ENCODE measurements at regions not wholly inside any gene's neighbourhood (a gene's known extent, or its start where the extent isn't known, plus 50 kb on each side); places are given as distances from the start of the nearest gene placed in this dataset.

DNA sequence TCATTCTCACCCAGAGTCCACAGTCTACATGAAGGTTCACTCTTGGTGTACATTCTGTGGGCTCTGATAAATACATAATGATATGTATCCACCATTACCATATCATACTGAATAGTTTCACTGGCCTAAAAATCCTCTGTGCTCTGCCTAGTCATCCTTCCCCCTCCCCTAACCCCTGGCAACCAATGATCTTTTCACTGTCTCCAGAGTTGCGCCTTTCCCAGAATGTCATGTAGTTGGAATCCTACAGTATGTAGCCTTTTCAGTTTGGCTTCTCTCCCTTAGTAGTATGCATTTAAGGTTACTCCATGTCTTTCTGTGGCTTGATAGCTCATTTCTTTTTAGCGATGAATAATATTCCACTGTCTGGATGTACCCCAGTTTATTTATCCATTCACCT is 101.3 kb downstream of the NOG start:
- peak overlapping the region; percentile 72; the same call in 1 of the 2 replicates for H3K23ac ChIP-seq (ENCODE audit: low read depth, low read length)
- H3K56ac ChIP-seq (ENCODE audit: extremely low read depth, insufficient read depth, low read length): no peak overlapping the region
- intact Hi-C loops (cut with micrococcal nuclease) (loop anchor here (5.0 to 10.0 kb wide), 3 partner anchors 87 to 963 kb away; no protein-coding TSS in a partner anchor), dilution Hi-C loops (cut with HindIII; ENCODE audit: low sequenced_read_pairs, unreplicated experiment) (no loop called here), in situ Hi-C loops (cut with MboI; ENCODE audit: low sequenced_read_pairs) (no loop called here)
- peak overlapping the region; percentile 81; the same call in 1 of the 3 replicates for H2BK15ac ChIP-seq (ENCODE audit: low read depth, low read length)
- H2BK20ac ChIP-seq (ENCODE audit: low read depth, low read length): peak overlapping the region; percentile 72; the same call in 1 of the 2 replicates
- peak overlapping the region; percentile 66; the same call in 1 of the 2 replicates for H3K4ac ChIP-seq (ENCODE audit: low read depth, low read length)
- no peak overlapping the region; the same call in 1 of the 2 replicates for H3K4me2 ChIP-seq (ENCODE audit: low read depth, low read length)
- peak overlapping the region in 1 of 2 experiments; percentile 71; a peak in 1 of 4 replicates for H4K8ac ChIP-seq (ENCODE audit: low read depth in 2 of 2, low read length in 2 of 2)
- 0 out of 2 replicates have a peak overlapping the region, but pooled peaks have one; percentile 60 for H3K14ac ChIP-seq (replicated peaks; ENCODE audit: low read depth, low read length)
- no CpG with 5 or more reads among the region's 2 CpGs for WGBS, 2 experiments (ENCODE audit: extremely low coverage in 2 of 2, insufficient read length in 1 of 2)
- H2BK120ac ChIP-seq (ENCODE audit: low read depth, low read length): peak overlapping the region; percentile 84
- BruUV-seq (replicated peaks): no TSS peak
- ChIA-PET CTCF (interaction anchor here (1.5 kb wide), 1 partner anchor 85 kb away, joined by 4 read pairs; no protein-coding TSS in a partner anchor), POLR2A (ENCODE audit: unreplicated experiment) (no interaction called here)
- no peak overlapping the region for H2AK9ac ChIP-seq (replicated peaks; ENCODE audit: low read depth, low read length, poor library complexity)
- no peak overlapping the region for H3K4me3 ChIP-seq (ENCODE audit: insufficient read depth, low read depth, low read length)
- H3K9me1 ChIP-seq (ENCODE audit: insufficient read depth, low read length): peaks cover 13% of the 10 kb centered on the region
- peaks cover 10% of the 10 kb centered on the region for H3K4me1 ChIP-seq (ENCODE audit: control insufficient read depth, insufficient read depth, low read length)
- no peak overlapping the region for H2AFZ ChIP-seq (replicated peaks; ENCODE audit: low read length, poor library complexity)
- no peak overlapping the region for H4K5ac ChIP-seq (ENCODE audit: low read depth, low read length)
- H2AK5ac ChIP-seq (ENCODE audit: low read depth, low read length): 0 out of 2 replicates have a peak overlapping the region, but pooled peaks have one; percentile 60
- no peak overlapping the region for H4K91ac ChIP-seq (ENCODE audit: insufficient read depth, low read depth, low read length)
- TF ChIP-seq CEBPB (IDR thresholded peaks at IDR 0.05; ENCODE audit: low read depth, low read length) (no peak), NFE2L2 (IDR thresholded peaks at IDR 0.05; ENCODE audit: low read depth, low read length) (peak; percentile 75), SMC3 (IDR thresholded peaks at IDR 0.05; ENCODE audit: low read depth, low read length) (no peak), CHD1 (IDR thresholded peaks at IDR 0.05; ENCODE audit: low read depth, low read length) (no peak), RCOR1 (IDR thresholded peaks at IDR 0.05; ENCODE audit: insufficient replicate concordance, low read length) (no peak), MXI1 (IDR thresholded peaks at IDR 0.05; ENCODE audit: borderline replicate concordance, low read depth, low read length) (no peak)
- no peaks in the 10 kb centered on the region for H3K27me3 ChIP-seq (ENCODE audit: control insufficient read depth, insufficient read depth, low read length)
- peak; percentile 86 for DNase-seq
- no peaks in the 10 kb centered on the region for H3K79me1 ChIP-seq (ENCODE audit: low read depth in 1 of 2, low read length in 2 of 2)
- no peaks in the 10 kb centered on the region for H3K36me3 ChIP-seq (ENCODE audit: control insufficient read depth, insufficient read depth, low read length)
- H4K20me1 ChIP-seq (ENCODE audit: insufficient read depth, low read length): no peaks in the 10 kb centered on the region
- H3K27ac ChIP-seq (ENCODE audit: insufficient read depth, low read length): no peak overlapping the region
- H3K9ac ChIP-seq (ENCODE audit: low read depth, low read length): no peak overlapping the region
- peak overlapping the region; percentile 74 for H2BK5ac ChIP-seq (ENCODE audit: low read depth, low read length, poor library complexity, severe bottlenecking)
- peak overlapping the region; percentile 42; the same call in 1 of the 2 replicates for H3K18ac ChIP-seq (ENCODE audit: low read depth, low read length)
- peak; percentile 42 for ATAC-seq (ENCODE audit: low read depth)
- no peaks in the 10 kb centered on the region for H3K9me3 ChIP-seq (ENCODE audit: control insufficient read depth, insufficient read depth, low read length)

Measured in IMR-90 (cell line).